ENCODE measurements at regions not wholly inside any gene's neighbourhood (a gene's known extent, or its start where the extent isn't known, plus 50 kb on each side); places are given as distances from the start of the nearest gene placed in this dataset.

DNA sequence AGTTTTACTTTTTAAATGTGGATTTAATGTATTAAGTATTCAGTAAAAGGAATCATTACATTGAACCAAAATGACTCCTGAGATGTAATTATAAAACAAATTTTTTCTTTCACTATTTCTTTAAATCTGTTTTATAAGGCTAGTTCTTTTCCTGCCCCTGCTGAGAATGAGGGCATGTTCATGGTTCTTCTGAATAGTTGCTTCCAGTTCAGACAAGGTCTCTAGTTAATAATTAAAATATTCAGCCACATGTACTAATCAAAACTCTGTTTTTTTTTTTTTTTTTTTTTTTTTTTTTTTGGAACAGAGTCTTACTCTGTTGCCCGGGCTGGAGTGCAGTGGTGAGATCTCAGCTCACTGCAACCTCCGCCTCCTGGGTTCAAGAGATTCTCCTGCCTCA lies 321.2 kb downstream of the DNAJB9 start:
- no peak for FAIRE-seq

More for the DNA sequence above, 321.2 kb downstream of the DNAJB9 start:
- ATAC-seq (no peak), DNase-seq (ENCODE audit: low read depth, low spot score) (no peak)
- H2AFZ ChIP-seq (ENCODE audit: control insufficient read depth, low read depth, low read length): no peak overlapping the region
- no peaks in the 10 kb centered on the region for H3K4me1 ChIP-seq (ENCODE audit: control insufficient read depth, insufficient read depth, low read length)
- ChIA-PET POLR2A (interaction anchor here (0.6 kb wide), 1 partner anchor 582 kb away, joined by 4 read pairs; no protein-coding TSS in a partner anchor), RAD21 (ENCODE audit: unreplicated experiment) (no interaction called here), CTCF (no interaction called here), SMC1A (ENCODE audit: uncharacterized antibody, unreplicated experiment) (interaction anchor here (0.6 kb wide), 1 partner anchor 378 kb away, joined by 3 read pairs; no protein-coding TSS in a partner anchor)
- no peak overlapping the region for H3K4me3 ChIP-seq
- no TSS peak for BruUV-seq (replicated peaks)
- TF ChIP-seq TAF1 (IDR thresholded peaks at IDR 0.05; ENCODE audit: borderline replicate concordance, low read depth, low read length): no peak
- TF ChIP-seq, protein P1, sequence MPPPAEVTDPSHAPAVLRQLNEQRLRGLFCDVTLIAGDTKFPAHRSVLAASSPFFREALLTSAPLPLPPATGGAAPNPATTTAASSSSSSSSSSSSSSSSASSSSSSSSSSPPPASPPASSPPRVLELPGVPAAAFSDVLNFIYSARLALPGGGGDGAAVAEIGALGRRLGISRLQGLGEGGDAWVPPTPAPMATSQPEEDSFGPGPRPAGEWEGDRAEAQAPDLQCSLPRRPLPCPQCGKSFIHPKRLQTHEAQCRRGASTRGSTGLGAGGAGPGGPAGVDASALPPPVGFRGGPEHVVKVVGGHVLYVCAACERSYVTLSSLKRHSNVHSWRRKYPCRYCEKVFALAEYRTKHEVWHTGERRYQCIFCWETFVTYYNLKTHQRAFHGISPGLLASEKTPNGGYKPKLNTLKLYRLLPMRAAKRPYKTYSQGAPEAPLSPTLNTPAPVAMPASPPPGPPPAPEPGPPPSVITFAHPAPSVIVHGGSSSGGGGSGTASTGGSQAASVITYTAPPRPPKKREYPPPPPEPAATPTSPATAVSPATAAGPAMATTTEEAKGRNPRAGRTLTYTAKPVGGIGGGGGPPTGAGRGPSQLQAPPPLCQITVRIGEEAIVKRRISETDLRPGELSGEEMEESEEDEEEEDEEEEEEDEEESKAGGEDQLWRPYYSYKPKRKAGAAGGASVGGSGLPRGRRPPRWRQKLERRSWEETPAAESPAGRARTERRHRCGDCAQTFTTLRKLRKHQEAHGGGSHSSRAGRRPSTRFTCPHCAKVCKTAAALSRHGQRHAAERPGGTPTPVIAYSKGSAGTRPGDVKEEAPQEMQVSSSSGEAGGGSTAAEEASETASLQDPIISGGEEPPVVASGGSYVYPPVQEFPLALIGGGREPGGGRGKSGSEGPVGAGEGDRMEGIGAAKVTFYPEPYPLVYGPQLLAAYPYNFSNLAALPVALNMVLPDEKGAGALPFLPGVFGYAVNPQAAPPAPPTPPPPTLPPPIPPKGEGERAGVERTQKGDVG (CRISPR knock-in tag; IDR thresholded peaks at IDR 0.05): no peak
- TF ChIP-seq CHD1 (IDR thresholded peaks at IDR 0.05; ENCODE audit: low read depth, low read length): no peak
- no peak for TF ChIP-seq ESRRA (IDR thresholded peaks at IDR 0.05; ENCODE audit: low read length)
- TF ChIP-seq, protein P2, sequence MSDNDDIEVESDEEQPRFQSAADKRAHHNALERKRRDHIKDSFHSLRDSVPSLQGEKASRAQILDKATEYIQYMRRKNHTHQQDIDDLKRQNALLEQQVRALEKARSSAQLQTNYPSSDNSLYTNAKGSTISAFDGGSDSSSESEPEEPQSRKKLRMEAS (IDR thresholded peaks at IDR 0.05; ENCODE audit: low read depth, low read length): no peak
- no peak for TF ChIP-seq HDAC2 (IDR thresholded peaks at IDR 0.05)
- TF ChIP-seq MXI1 (IDR thresholded peaks at IDR 0.05; ENCODE audit: low read depth, low read length): no peak
- TF ChIP-seq, protein P3, sequence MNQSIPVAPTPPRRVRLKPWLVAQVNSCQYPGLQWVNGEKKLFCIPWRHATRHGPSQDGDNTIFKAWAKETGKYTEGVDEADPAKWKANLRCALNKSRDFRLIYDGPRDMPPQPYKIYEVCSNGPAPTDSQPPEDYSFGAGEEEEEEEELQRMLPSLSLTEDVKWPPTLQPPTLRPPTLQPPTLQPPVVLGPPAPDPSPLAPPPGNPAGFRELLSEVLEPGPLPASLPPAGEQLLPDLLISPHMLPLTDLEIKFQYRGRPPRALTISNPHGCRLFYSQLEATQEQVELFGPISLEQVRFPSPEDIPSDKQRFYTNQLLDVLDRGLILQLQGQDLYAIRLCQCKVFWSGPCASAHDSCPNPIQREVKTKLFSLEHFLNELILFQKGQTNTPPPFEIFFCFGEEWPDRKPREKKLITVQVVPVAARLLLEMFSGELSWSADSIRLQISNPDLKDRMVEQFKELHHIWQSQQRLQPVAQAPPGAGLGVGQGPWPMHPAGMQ (IDR thresholded peaks at IDR 0.05; ENCODE audit: borderline replicate concordance): no peak
- no peak for TF ChIP-seq HDGF (IDR thresholded peaks at IDR 0.05)
- TF ChIP-seq DPF2 (IDR thresholded peaks at IDR 0.05): no peak
- no peak for TF ChIP-seq ZNF24 (IDR thresholded peaks at IDR 0.05)
- no peak for TF ChIP-seq SPI1 (IDR thresholded peaks at IDR 0.05; ENCODE audit: borderline replicate concordance, insufficient read depth, low read depth, low read length)
- no peak for TF ChIP-seq BHLHE40 (IDR thresholded peaks at IDR 0.05; ENCODE audit: borderline replicate concordance in 1 of 2, low read depth in 2 of 2, low read length in 1 of 2)
- no peak for TF ChIP-seq ZBED1 (IDR thresholded peaks at IDR 0.05; ENCODE audit: borderline replicate concordance)
- TF ChIP-seq, protein P4, sequence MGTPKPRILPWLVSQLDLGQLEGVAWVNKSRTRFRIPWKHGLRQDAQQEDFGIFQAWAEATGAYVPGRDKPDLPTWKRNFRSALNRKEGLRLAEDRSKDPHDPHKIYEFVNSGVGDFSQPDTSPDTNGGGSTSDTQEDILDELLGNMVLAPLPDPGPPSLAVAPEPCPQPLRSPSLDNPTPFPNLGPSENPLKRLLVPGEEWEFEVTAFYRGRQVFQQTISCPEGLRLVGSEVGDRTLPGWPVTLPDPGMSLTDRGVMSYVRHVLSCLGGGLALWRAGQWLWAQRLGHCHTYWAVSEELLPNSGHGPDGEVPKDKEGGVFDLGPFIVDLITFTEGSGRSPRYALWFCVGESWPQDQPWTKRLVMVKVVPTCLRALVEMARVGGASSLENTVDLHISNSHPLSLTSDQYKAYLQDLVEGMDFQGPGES (IDR thresholded peaks at IDR 0.05): no peak
- no peak for TF ChIP-seq SP1 (IDR thresholded peaks at IDR 0.05; ENCODE audit: low read depth, low read length)
- TF ChIP-seq NFYB (IDR thresholded peaks at IDR 0.05; ENCODE audit: insufficient read depth, low read depth, low read length): no peak
- no peak for TF ChIP-seq ZSCAN29 (IDR thresholded peaks at IDR 0.05)
- TF ChIP-seq, protein P5, sequence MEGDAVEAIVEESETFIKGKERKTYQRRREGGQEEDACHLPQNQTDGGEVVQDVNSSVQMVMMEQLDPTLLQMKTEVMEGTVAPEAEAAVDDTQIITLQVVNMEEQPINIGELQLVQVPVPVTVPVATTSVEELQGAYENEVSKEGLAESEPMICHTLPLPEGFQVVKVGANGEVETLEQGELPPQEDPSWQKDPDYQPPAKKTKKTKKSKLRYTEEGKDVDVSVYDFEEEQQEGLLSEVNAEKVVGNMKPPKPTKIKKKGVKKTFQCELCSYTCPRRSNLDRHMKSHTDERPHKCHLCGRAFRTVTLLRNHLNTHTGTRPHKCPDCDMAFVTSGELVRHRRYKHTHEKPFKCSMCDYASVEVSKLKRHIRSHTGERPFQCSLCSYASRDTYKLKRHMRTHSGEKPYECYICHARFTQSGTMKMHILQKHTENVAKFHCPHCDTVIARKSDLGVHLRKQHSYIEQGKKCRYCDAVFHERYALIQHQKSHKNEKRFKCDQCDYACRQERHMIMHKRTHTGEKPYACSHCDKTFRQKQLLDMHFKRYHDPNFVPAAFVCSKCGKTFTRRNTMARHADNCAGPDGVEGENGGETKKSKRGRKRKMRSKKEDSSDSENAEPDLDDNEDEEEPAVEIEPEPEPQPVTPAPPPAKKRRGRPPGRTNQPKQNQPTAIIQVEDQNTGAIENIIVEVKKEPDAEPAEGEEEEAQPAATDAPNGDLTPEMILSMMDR (IDR thresholded peaks at IDR 0.05 in 2 of 3, conservative IDR thresholded peaks at IDR 0.05 in 1 of 3; ENCODE audit: control insufficient read depth in 2 of 3, extremely low read depth in 1 of 3, insufficient read depth in 1 of 3, low read depth in 3 of 3, low read length in 3 of 3): no peak
- H3K9me3 ChIP-seq (replicated peaks; ENCODE audit: control insufficient read depth, insufficient read depth, low read length): no peaks in the 10 kb centered on the region
- intact Hi-C loops (cut with micrococcal nuclease; ENCODE audit: unreplicated experiment): no loop called here
- no peak overlapping the region for H3K4me2 ChIP-seq (ENCODE audit: control insufficient read depth, insufficient read depth)
- H3K9ac ChIP-seq (ENCODE audit: control insufficient read depth, insufficient read depth, low read length): no peak overlapping the region
- no peaks in the 10 kb centered on the region for H3K27me3 ChIP-seq (replicated peaks in 1 of 2; ENCODE audit: control insufficient read depth in 2 of 2, insufficient read depth in 2 of 2, low read length in 1 of 2)
- no peaks in the 10 kb centered on the region for H4K20me1 ChIP-seq (ENCODE audit: control insufficient read depth, insufficient read depth)
- H3K36me3 ChIP-seq (ENCODE audit: control insufficient read depth in 2 of 2, insufficient read depth in 2 of 2, low read length in 1 of 2): no peaks in the 10 kb centered on the region
- WGBS (ENCODE audit: insufficient coverage, insufficient replicate concordance, low lambda C conversion rate, missing lambda C conversion rate): 6% methylated on average over 2 of the region's 2 CpGs
- no peaks in the 10 kb centered on the region for H3K79me2 ChIP-seq (ENCODE audit: control insufficient read depth, insufficient read depth, low read length)
- in situ Hi-C loops (cut with MboI): no loop called here
- no peak overlapping the region for H3K27ac ChIP-seq (ENCODE audit: control insufficient read depth, insufficient read depth)
